ENCODE measurements at regions not wholly inside any gene's neighbourhood (a gene's known extent, or its start where the extent isn't known, plus 50 kb on each side); places are given as distances from the start of the nearest gene placed in this dataset.

DNA sequence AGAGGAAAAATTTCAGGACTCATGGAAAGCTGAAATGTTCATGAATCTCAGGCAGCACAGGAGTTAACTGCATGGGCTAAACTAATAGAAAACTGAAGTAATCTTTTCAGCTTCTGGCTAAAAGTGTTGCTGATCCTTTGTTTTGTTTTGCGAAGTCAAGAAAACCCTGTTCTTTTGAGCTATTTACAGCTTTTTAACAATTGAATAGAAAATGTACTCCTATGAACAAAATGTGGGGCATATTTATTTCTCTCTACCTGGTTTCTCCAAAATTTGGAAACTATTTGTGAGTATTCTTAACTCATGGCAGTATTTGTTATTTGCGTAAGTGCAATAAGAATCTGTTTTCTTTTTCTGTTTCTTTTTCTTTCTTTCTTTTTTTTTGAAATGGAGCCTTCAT lies 818.8 kb upstream of the CITED2 start:
- TF ChIP-seq CTCF (IDR thresholded peaks at IDR 0.05) (no peak), POLR2A (IDR thresholded peaks at IDR 0.05) (no peak)

Measured in heart left ventricle (tissue), 13 donors.